HepG2 (cell line): ENCODE measurements at regions not wholly inside any gene's neighbourhood (a gene's known extent, or its start where the extent isn't known, plus 50 kb on each side); places are given as distances from the start of the nearest gene placed in this dataset.

Experiments used
- ATAC-seq: fragments of 200-7000 bp; cut with Tn5 transposase; 3 replicates; pipeline ENCODE4 v1.9.1; 2020; ENCODE audit warnings: mild to moderate bottlenecking, moderate library complexity
- BruUV-seq: library from RNA; stranded (reverse); fragments of 400-500 nt; replicated peaks from 2 replicates; lab custom pipeline; 2021; lab: Mats Ljungman, UMichigan
- CTCF ChIA-PET: fragments of 300-600 bp; formaldehyde crosslinking; extraction: SDS; loops from one replicate; lab custom pipeline; 2021; ENCODE audit warnings: low total read pairs, inconsistent platforms, low intra/inter-chr PET ratio; lab: Yijun Ruan, JAX
- POLR2A ChIA-PET: fragments of 350-600 bp; sonication (Branson Sonifier 250); formaldehyde crosslinking; loops from one replicate; lab custom pipeline; 2020; ENCODE audit warnings: antibody characterized with exemption, inconsistent platforms; lab: Yijun Ruan, JAX
- DNase-seq: peaks from one replicate; pipeline ENCODE4 v3.0.0-alpha.2; 2015; ENCODE audit warnings: low spot score
- FAIRE-seq: peaks from 3 replicates; lab custom pipeline; 2011; peaks lifted over from hg19 to GRCh38; lab: Jason Lieb, UNC
- H2AFZ ChIP-seq: one replicate; pipeline ENCODE4 v1.6.1; 2011; ENCODE audit warnings: low read length, inconsistent platforms
- H3K27ac ChIP-seq: fragments of 300-600 bp; 3 replicates; pipeline ENCODE4 v1.8.0; 2011; ENCODE audit warnings: mixed run types, mild to moderate bottlenecking, mixed read lengths, low read length, inconsistent platforms; ENCODE audit not compliant: insufficient read depth; ENCODE audit errors: extremely low read length
- H3K27me3 ChIP-seq, 2 experiments: fragments of 200-600 bp in 1 of 2; 2 replicates in 1 of 2; 3 replicates in 1 of 2; pipeline versions ENCODE4 v1.6.0 to v1.8.0; 2011; ENCODE audit warnings: low read length in 2 of 2, mild to moderate bottlenecking in 2 of 2, moderate library complexity in 2 of 2, inconsistent platforms in 1 of 2; ENCODE audit not compliant: insufficient read depth in 2 of 2, control insufficient read depth in 1 of 2
- H3K36me3 ChIP-seq, 2 experiments: fragments of 200-600 bp in 1 of 2; replicated peaks in 1 of 2; 2 replicates in 1 of 2; 3 replicates in 1 of 2; pipeline versions ENCODE4 v1.5.1 to v1.8.0; 2011; ENCODE audit warnings: low read length in 2 of 2, inconsistent platforms in 1 of 2; ENCODE audit not compliant: insufficient read depth in 2 of 2, control insufficient read depth in 1 of 2
- H3K4me1 ChIP-seq: 2 replicates; pipeline ENCODE4 v1.5.1; 2012; ENCODE audit warnings: low read length, inconsistent platforms; ENCODE audit not compliant: insufficient read depth
- H3K4me2 ChIP-seq: 2 replicates; pipeline ENCODE4 v1.6.0; 2011; ENCODE audit warnings: low read depth, low read length, inconsistent platforms
- H3K4me3 ChIP-seq, 3 experiments: fragments of 200-600 bp in 1 of 3; sonication (generic), shearing (Covaris generic) in 1 of 3; replicated peaks in 1 of 3; 2 replicates each; pipeline ENCODE4 v1.5.1; 2011 to 2016; ENCODE audit warnings: low read length in 3 of 3, inconsistent platforms in 2 of 3, low read depth in 2 of 3, mild to moderate bottlenecking in 2 of 3, control low read depth in 1 of 3, mixed read lengths in 1 of 3; ENCODE audit not compliant: insufficient read depth in 1 of 3
- H3K79me2 ChIP-seq: one replicate; pipeline ENCODE4 v1.6.1; 2011; ENCODE audit warnings: low read length, inconsistent platforms; ENCODE audit not compliant: insufficient read depth
- H3K9ac ChIP-seq: 2 replicates; pipeline ENCODE4 v1.6.0; 2011; ENCODE audit warnings: mild to moderate bottlenecking, low read depth, low read length, inconsistent platforms; ENCODE audit not compliant: insufficient read depth
- H3K9me3 ChIP-seq: 2 replicates; pipeline ENCODE4 v1.5.1; 2012; ENCODE audit warnings: mild to moderate bottlenecking, low read length
- H4K20me1 ChIP-seq: 2 replicates; pipeline ENCODE4 v1.6.0; 2011; ENCODE audit warnings: inconsistent platforms, mild to moderate bottlenecking, low read length, moderate library complexity; ENCODE audit not compliant: insufficient read depth
- CEBPB ChIP-seq: IDR thresholded peaks from 2 replicates; pipeline ENCODE4 v1.6.1; 2011; ENCODE audit warnings: low read depth, low read length, improper control_type of control experiment, borderline replicate concordance
- HNRNPK ChIP-seq: fragments of 200-400 bp; formaldehyde crosslinking; IDR thresholded peaks from 2 replicates; pipeline ENCODE4 v1.6.1; 2018; ENCODE audit warnings: low read length, low read depth, moderate library complexity, mild to moderate bottlenecking; ENCODE audit not compliant: poor library complexity, severe bottlenecking
- KDM1A ChIP-seq: IDR thresholded peaks from 2 replicates; pipeline ENCODE4 v1.6.1; 2016; ENCODE audit warnings: missing compliant biosample characterization
- PHF20 ChIP-seq: sonication (generic); formaldehyde crosslinking; IDR thresholded peaks from 2 replicates; pipeline ENCODE4 v1.5.0; 2020; ENCODE audit warnings: mild to moderate bottlenecking, missing genetic modification reagents
- SETDB1 ChIP-seq: sonication (generic); formaldehyde crosslinking; IDR thresholded peaks from 2 replicates; pipeline ENCODE4 v1.5.1; 2020; ENCODE audit warnings: missing genetic modification reagents, mild to moderate bottlenecking, borderline replicate concordance
- ZNF143 ChIP-seq: sonication (generic); formaldehyde crosslinking; IDR thresholded peaks from 2 replicates; pipeline ENCODE4 v1.4.0; 2020; ENCODE audit warnings: missing genetic modification reagents
- ZNF572 ChIP-seq: sonication (generic); formaldehyde crosslinking; IDR thresholded peaks from 2 replicates; pipeline ENCODE4 v1.5.1; 2020; ENCODE audit warnings: mild to moderate bottlenecking, missing genetic modification reagents
- WGBS: methylation state at CpG from one replicate; pipeline ENCODE4 v1.1.6; 2017; ENCODE audit warnings: low lambda C conversion rate; 5-methylcytosine and 5-hydroxymethylcytosine counted together
- in situ Hi-C: cut with HindIII; loops from 2 replicates; pipeline ENCODE4 v1.10.0; 2017; ENCODE audit warnings: low pct_unique_long_range_greater_than_20kb; ENCODE audit not compliant: extremely low pct_ligation_motif_present
- intact Hi-C: fragments of 100-400 bp; cut with micrococcal nuclease; formaldehyde crosslinking; loops from one replicate; pipeline ENCODE4 v1.10.0; 2022; ENCODE audit not compliant: unreplicated experiment
- TF ChIP-seq, protein P1 (sequence below): sonication (generic); formaldehyde crosslinking; IDR thresholded peaks from 2 replicates; pipeline ENCODE4 v1.5.0; 2020; ENCODE audit warnings: mild to moderate bottlenecking, missing genetic modification reagents, borderline replicate concordance
- TF ChIP-seq, protein P2 (sequence below): sonication (generic); formaldehyde crosslinking; IDR thresholded peaks from 2 replicates; pipeline ENCODE4 v1.4.0; 2020; ENCODE audit warnings: mild to moderate bottlenecking, missing genetic modification reagents
- TF ChIP-seq, protein P3 (sequence below): sonication (generic); formaldehyde crosslinking; IDR thresholded peaks from 2 replicates; pipeline ENCODE4 v1.8.0; 2022; ENCODE audit warnings: missing genetic modification reagents, mild to moderate bottlenecking, borderline replicate concordance

DNA sequence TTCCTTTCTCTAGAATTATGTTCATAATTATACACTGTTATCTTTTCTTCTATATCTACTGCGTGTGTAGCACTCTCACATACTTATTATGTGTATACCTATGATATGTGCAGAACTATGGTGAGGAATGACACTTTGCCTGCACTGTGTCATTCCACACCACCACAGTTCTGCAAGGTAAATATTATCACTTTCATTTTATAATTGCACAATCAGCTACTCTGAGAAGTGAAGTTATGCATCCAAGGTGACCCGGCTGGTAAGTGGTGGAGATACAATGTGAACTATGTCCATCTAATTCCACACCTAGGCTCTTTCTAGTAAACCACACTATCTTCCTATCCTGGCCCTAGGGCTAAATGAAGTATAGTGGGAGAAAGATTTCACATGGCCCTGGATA, 170.1 kb upstream of the ATP10B start:
- in situ Hi-C loops, result no loop called here
- ChIA-PET CTCF (no interaction called here), POLR2A (no interaction called here)
- no peaks in the 10 kb centered on the region for H3K79me2 ChIP-seq
- no peak for TF ChIP-seq KDM1A (CRISPR knock-in tag)
- no peak for TF ChIP-seq ZNF572 (CRISPR knock-in tag)
- peak; percentile 43; the same call in 1 of the 2 replicates for TF ChIP-seq CEBPB
- no peak for TF ChIP-seq ZNF143
- BruUV-seq, result no TSS peak
- no peaks in the 10 kb centered on the region for H3K4me1 ChIP-seq
- no peak for DNase-seq
- no peak overlapping the region for H3K4me2 ChIP-seq
- no peak overlapping the region for H3K9ac ChIP-seq
- 14% methylated on average over 2 of the region's 2 CpGs for WGBS
- no peaks in the 10 kb centered on the region for H3K27me3 ChIP-seq
- H4K20me1 ChIP-seq, result no peaks in the 10 kb centered on the region
- no peak for ATAC-seq
- H3K27ac ChIP-seq, result no peak overlapping the region
- intact Hi-C loops, result no loop called here
- no peaks in the 10 kb centered on the region for H3K36me3 ChIP-seq
- H3K9me3 ChIP-seq, result no peaks in the 10 kb centered on the region
- FAIRE-seq, result no peak
- H3K4me3 ChIP-seq, result no peak overlapping the region
- H2AFZ ChIP-seq, result no peak overlapping the region

DNA sequence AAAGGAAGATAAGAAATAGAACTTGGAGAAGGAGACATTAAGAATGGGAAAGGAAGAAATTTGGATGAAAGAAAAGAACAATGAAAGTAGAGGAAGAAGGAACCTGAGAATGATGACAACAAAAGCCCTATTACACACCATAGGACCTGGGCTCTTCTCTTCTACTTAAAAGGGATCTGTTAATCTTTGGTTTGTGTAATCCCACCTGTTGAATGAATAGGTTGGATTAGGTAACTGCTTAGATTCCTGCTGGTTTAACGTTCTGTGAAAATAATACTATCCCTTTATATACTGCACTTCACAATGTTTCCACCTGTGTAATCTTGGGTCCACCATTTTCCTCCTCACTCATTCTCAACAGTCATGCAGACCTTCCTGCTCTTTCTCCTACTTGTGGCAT, 157.8 kb upstream of the ATP10B start:
- Histone ChIP-seq H3K27ac (no peak overlapping the region), H3K27me3 (no peaks in the 10 kb centered on the region)
- no peak for FAIRE-seq
- TF ChIP-seq, protein P1, sequence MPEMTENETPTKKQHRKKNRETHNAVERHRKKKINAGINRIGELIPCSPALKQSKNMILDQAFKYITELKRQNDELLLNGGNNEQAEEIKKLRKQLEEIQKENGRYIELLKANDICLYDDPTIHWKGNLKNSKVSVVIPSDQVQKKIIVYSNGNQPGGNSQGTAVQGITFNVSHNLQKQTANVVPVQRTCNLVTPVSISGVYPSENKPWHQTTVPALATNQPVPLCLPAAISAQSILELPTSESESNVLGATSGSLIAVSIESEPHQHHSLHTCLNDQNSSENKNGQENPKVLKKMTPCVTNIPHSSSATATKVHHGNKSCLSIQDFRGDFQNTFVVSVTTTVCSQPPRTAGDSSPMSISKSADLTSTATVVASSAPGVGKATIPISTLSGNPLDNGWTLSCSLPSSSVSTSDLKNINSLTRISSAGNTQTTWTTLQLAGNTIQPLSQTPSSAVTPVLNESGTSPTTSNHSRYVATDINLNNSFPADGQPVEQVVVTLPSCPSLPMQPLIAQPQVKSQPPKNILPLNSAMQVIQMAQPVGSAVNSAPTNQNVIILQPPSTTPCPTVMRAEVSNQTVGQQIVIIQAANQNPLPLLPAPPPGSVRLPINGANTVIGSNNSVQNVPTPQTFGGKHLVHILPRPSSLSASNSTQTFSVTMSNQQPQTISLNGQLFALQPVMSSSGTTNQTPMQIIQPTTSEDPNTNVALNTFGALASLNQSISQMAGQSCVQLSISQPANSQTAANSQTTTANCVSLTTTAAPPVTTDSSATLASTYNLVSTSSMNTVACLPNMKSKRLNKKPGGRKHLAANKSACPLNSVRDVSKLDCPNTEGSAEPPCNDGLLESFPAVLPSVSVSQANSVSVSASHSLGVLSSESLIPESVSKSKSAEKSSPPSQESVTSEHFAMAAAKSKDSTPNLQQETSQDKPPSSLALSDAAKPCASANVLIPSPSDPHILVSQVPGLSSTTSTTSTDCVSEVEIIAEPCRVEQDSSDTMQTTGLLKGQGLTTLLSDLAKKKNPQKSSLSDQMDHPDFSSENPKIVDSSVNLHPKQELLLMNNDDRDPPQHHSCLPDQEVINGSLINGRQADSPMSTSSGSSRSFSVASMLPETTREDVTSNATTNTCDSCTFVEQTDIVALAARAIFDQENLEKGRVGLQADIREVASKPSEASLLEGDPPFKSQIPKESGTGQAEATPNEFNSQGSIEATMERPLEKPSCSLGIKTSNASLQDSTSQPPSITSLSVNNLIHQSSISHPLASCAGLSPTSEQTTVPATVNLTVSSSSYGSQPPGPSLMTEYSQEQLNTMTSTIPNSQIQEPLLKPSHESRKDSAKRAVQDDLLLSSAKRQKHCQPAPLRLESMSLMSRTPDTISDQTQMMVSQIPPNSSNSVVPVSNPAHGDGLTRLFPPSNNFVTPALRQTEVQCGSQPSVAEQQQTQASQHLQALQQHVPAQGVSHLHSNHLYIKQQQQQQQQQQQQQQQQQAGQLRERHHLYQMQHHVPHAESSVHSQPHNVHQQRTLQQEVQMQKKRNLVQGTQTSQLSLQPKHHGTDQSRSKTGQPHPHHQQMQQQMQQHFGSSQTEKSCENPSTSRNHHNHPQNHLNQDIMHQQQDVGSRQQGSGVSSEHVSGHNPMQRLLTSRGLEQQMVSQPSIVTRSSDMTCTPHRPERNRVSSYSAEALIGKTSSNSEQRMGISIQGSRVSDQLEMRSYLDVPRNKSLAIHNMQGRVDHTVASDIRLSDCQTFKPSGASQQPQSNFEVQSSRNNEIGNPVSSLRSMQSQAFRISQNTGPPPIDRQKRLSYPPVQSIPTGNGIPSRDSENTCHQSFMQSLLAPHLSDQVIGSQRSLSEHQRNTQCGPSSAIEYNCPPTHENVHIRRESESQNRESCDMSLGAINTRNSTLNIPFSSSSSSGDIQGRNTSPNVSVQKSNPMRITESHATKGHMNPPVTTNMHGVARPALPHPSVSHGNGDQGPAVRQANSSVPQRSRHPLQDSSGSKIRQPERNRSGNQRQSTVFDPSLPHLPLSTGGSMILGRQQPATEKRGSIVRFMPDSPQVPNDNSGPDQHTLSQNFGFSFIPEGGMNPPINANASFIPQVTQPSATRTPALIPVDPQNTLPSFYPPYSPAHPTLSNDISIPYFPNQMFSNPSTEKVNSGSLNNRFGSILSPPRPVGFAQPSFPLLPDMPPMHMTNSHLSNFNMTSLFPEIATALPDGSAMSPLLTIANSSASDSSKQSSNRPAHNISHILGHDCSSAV (CRISPR knock-in tag), result no peak
- TF ChIP-seq, protein P2, sequence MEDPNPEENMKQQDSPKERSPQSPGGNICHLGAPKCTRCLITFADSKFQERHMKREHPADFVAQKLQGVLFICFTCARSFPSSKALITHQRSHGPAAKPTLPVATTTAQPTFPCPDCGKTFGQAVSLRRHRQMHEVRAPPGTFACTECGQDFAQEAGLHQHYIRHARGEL (CRISPR knock-in tag), result no peak
- TF ChIP-seq, protein P3, sequence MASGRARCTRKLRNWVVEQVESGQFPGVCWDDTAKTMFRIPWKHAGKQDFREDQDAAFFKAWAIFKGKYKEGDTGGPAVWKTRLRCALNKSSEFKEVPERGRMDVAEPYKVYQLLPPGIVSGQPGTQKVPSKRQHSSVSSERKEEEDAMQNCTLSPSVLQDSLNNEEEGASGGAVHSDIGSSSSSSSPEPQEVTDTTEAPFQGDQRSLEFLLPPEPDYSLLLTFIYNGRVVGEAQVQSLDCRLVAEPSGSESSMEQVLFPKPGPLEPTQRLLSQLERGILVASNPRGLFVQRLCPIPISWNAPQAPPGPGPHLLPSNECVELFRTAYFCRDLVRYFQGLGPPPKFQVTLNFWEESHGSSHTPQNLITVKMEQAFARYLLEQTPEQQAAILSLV (CRISPR knock-in tag), result no peak
- no peak for TF ChIP-seq HNRNPK
- no peak for TF ChIP-seq PHF20 (CRISPR knock-in tag)
- no peak for TF ChIP-seq SETDB1

More for the DNA sequence above, 157.8 kb upstream of the ATP10B start:
- no peaks in the 10 kb centered on the region for H3K79me2 ChIP-seq
- H3K9ac ChIP-seq, result no peak overlapping the region
- no peak for ATAC-seq
- POLR2A ChIA-PET, result no interaction called here
- no peak overlapping the region for H3K4me3 ChIP-seq
- H2AFZ ChIP-seq, result no peak overlapping the region
- H4K20me1 ChIP-seq, result no peaks in the 10 kb centered on the region
- BruUV-seq, result no TSS peak
- CTCF ChIA-PET, result no interaction called here
- intact Hi-C loops, result no loop called here
- H3K9me3 ChIP-seq, result peaks cover 6% of the 10 kb centered on the region; the same call in 1 of the 2 replicates
- no peaks in the 10 kb centered on the region for H3K36me3 ChIP-seq
- in situ Hi-C loops, result no loop called here
- H3K4me2 ChIP-seq, result no peak overlapping the region
- 0% methylated on average over 1 of the region's 1 CpG for WGBS
- no peak for DNase-seq
- H3K4me1 ChIP-seq, result no peaks in the 10 kb centered on the region
